ENCODE measurements at regions not wholly inside any gene's neighbourhood (a gene's known extent, or its start where the extent isn't known, plus 50 kb on each side); places are given as distances from the start of the nearest gene placed in this dataset.

GRCh38 chr2:16336491-16336890 is 329.1 kb downstream of the CYRIA start:
- TF ChIP-seq CTCF (IDR thresholded peaks at IDR 0.05) = no peak
- TF ChIP-seq ZFX (IDR thresholded peaks at IDR 0.05; ENCODE audit: borderline replicate concordance) = no peak

Measured in 22Rv1 (cell line).